Hematopoietic multipotent progenitor cell treated with erythropoietin and hydrocortisone succinate and interleukin-3 and kit ligand, for 17 days (in vitro differentiated cells): ENCODE measurements at regions not wholly inside any gene's neighbourhood (a gene's known extent, or its start where the extent isn't known, plus 50 kb on each side); places are given as distances from the start of the nearest gene placed in this dataset.

Experiments
- DNase-seq: peaks from one replicate; pipeline ENCODE4 v3.0.0-alpha.2; 2015; ENCODE audit warnings: low spot score

- no peak for DNase-seq
Observed at GRCh38 chr6:91521999-91522398, 935.1 kb upstream of the MAP3K7 start.

GRCh38 chr6:91509711-91510110, 922.8 kb upstream of the MAP3K7 start:
- DNase-seq, result no peak

DNA sequence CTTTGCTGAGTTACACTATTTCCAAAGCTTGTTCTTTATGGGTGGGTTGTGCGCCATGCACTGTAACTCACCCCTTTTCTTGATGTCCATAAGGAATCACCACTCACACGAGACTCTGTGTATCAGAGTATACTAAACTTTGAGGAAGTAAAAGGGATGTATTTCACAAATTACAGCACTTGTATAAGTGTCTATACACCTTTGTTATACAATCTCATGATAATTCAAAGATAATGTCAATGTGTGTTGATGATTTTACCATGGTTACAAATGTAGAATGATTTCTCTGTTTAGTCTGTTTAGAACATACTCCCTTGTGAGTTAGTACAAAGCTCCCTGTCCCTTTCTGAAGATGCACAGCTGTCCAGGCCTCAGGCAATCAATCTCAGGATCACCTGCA, 922.2 kb upstream of the MAP3K7 start:
- DNase-seq, result no peak

- DNase-seq, result no peak
Observed at GRCh38 chr6:91506509-91506908, 919.6 kb upstream of the MAP3K7 start.

DNA sequence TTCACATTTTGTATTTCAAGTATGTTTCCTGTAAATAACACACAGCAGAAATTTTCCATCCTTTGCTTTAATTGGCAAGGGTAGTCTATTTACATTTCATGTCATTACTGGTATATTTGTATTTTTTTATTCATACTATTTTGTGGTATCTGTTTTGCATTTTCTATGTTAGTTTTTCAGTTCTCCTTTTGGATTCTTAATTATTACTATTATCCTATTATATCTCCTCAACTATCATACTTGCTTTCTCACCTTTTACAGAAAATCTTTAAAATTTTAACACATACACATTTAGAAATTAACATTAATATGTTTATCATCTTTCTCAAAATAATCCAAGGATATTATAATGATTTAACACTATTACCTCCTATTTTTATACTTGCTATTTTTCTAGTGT, 918.3 kb upstream of the MAP3K7 start:
- DNase-seq, result no peak

GRCh38 chr6:91501930-91502329, 915.1 kb upstream of the MAP3K7 start:
- no peak for DNase-seq

- no peak for DNase-seq
Observed at GRCh38 chr6:91500689-91501303, 913.9 kb upstream of the MAP3K7 start.

- no peak for DNase-seq
Observed at GRCh38 chr6:91498576-91498975, 911.7 kb upstream of the MAP3K7 start.

DNA sequence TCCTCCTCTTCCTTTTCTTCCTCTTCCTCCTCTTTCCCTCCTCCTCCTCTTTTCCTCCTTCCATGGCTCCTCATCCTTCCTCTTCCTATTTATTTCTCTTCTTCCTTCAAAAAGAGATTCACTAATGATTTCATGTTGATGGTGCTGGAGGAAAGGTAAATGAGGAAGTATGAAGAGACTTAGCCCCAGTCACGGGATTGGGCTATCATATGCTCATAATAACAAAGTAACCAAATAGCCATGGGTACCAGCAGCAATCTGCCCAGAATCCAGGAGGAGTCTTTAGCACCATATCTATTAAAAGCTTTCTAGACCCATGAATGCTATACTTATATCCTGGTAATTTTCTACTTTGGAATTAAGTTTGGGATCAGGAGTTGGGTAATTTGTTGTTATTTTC, 910.9 kb upstream of the MAP3K7 start:
- DNase-seq, result no peak

DNA sequence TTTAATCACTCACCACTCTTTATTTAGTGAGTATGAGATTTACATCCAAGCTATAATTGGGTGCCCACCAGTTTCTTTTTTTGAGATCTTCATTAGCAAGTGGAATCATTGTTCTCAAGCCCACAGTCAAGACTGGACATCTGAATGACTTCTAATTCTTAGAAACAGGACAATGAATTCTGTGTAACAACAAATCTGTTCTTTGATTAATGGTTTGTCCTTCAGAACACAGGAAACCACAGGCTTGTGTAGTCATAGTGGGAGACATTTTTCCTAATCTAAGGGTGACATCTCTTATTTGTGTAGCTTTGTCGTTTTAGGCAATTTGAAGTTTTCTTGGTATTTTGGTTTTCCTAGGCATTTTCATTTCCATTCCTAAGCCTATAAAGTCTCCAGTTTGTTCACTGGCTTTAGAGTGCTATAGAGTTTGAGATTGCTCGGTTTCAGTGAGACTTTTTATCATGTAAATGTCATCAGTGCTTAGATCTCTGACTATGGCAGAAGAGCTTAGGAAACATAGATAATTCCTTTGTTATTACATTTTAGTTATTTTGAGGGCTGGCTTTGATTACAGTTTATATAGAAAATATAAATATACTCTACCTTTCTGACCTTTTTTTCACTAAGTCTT, 903.9 kb upstream of the MAP3K7 start:
- DNase-seq, result no peak

GRCh38 chr6:91487696-91488392, 901.0 kb upstream of the MAP3K7 start:
- no peak for DNase-seq

DNA sequence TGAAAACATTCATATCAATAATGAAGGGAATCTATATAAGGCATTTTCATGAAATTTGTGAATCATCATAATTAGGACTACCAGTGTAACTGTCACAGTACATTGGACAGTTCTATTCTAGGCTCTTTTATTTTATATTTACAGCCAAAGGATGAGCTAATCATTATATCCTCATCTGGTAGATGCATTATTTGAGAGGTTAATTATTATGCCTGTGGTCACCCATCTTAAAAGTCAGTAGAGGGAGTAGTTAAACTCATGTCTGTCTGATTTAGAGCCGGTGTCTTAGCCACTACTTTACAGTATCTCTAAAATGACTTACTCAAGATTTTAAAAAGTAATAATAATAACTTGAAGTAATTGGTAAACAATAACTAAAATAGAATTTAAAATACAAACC, 899.3 kb upstream of the MAP3K7 start:
- DNase-seq, result no peak

DNA sequence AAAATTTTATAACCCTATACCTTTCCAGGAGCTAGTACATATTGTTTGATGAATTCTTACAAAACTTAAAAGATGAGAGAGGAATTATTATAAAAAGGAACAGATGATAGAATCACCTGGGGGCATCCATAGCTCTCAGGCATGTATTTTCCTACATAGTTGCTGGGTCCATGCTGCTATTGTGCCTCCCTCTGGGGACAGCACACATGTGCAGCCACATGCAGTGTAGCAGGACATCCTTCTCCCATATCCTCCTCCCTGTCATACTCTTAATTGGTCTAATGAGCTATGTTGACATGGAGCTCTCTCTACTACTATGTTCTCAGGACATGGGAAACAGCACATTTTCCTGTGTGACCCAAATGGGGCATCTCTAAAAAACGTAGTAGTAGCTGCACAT, 898.2 kb upstream of the MAP3K7 start:
- no peak for DNase-seq

DNA sequence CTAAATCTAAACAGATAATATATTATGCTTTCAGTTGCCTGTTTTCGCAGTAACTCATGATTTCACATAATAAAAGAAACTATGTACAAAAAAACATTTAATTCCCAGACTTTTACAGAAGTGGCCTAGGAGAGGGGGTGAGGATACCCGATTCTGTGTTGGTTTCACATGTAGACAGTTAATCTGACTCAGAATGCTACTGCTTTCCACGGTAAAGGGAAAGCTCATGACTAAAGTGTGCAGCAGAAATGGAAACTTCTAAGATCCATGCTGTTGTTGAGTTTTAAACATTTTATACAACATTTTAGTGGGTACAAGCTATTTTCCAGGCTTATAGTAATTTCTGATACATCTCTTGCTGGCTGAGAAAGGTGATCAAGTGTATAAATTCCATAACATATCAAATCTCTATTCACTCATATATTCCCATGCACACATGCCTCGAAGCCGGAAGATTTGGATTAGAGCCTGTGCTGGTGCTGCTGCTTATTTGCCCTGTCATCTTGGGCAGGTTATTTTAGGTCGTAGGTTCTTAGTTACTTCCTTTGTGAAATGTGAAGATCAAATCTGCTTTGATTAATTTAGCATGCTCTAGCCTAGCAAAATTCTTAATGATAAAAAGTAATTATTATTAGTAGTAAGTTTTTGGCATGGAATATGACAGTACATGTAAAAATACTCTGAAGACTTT, 896.7 kb upstream of the MAP3K7 start:
- no peak for DNase-seq

- DNase-seq, result no peak
Observed at GRCh38 chr6:91482498-91482897, 895.6 kb upstream of the MAP3K7 start.

DNA sequence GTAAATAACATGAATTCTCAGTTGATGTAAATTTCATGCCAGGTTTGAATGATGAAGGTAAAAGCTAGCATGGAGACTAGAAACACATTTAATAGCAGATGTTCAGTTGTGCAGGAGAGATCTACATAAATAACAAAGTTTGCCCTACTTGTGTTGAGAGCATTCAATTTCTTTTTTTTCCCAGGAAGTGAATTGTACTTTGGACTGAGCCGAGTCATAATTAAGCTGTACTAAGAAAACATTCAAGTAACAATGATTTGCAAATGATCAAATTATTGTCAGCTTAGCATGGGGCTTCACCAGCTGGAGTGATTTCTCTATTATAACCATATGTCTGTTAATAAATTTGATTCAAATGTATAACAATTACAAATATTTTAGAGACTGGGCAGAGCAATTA, 893.5 kb upstream of the MAP3K7 start:
- no peak for DNase-seq

DNA sequence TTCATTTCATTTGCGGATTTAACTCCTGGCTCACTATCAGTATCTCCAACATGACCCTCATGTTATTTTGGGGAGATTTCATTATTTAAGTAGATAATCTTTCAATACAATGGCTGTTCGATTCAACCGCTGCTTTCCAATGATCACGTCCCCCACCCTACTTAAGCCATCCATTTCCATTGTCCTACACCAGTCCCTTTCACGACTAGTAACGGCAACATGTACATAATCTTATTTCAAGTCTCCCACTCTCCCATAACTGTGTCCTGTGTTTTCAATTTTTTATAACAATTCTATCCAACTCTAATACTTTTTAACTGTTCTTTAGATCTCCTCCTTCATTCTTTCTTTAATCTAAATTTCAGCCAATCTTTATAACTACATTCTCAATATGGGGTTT, 890.8 kb upstream of the MAP3K7 start:
- DNase-seq, result no peak

GRCh38 chr6:91476000-91476399, 889.1 kb upstream of the MAP3K7 start:
- peak; percentile 6 for DNase-seq

DNA sequence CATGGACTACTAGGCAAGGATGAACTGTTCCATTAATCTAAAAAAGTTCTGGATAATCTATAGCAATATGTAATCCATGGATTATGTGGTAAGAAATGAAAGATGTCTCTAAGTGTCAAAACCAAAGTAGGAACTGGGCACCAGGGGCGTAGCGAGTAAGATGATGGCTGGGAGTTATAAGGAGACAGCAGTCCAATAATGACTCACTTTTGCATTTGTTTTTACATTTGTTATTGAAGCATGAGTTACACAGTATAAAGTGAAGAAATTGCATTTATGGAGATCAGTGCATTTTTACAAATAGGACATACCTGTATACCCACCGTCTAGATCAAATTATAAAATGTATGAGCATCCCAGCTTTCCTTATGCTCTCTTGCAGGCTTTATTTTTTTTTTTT, 878.5 kb upstream of the MAP3K7 start:
- no peak for DNase-seq

DNA sequence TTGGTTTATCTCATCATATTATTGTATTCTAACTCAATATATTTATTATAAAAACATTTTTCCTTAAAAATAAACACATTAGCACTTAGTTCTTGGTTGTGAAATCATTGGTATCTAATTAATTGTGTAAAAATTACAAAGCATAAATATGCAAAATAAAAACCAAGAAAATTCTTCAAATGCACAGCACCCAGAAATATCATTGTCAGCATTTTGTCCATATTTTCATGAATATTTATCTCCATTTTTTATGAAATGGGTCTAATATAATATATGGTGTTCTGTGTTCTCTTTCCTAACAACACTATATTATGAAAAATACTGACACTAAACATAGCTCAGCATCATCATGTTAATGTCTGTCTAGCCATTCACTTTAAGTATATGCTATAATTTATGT, 877.8 kb upstream of the MAP3K7 start:
- no peak for DNase-seq

DNA sequence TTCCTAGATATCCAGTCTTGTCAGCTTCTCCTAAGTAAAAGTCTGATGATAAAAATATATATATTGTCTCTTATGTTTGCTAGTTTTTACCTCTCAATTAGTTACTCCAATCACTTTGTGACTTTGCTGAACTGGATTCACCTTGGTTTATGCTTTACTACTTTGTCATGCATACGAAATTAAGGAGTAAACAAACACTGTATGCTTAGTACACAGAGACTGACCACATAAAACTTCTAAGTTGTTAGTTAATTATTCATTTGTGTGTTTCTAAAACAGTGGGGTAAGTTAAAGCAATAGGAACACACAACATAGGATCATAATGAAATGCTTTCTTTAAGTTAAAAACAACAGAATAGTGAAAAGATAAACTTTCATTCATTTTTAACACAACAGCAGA, 877.3 kb upstream of the MAP3K7 start:
- no peak for DNase-seq

DNA sequence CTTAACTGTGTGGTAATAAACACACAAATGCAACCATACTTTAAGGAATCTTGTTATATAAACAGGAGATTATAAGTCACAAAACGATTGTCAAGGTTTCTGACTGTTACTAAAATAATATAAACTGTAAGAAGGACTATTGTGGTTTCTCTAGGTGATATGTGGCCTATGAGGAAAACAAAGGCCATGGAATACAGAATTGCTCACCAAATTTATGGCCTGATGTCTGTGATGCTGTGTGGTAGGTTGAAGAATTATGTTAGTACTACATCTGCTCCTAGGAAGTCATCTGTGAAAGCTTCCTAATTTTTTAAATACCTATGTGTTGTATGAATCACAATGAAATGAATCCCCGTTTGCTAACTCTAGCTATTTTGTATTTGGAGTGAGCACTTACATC, 875.4 kb upstream of the MAP3K7 start:
- DNase-seq, result no peak

GRCh38 chr6:91453224-91453878, 866.5 kb upstream of the MAP3K7 start:
- DNase-seq, result no peak
